DMS53 treated with DMSO at 0.1 percent for 48 hours (cell line): ENCODE measurements at regions not wholly inside any gene's neighbourhood (a gene's known extent, or its start where the extent isn't known, plus 50 kb on each side); places are given as distances from the start of the nearest gene placed in this dataset.

Experiments used
- DNase-seq: peaks from one replicate; lab custom pipeline; 2025; ENCODE audit not compliant: unreplicated experiment; lab: John Stamatoyannopoulos, UW

- no peak for DNase-seq
These were observed 159.1 kb upstream of the SLITRK3 start for GRCh38 chr3:165355316-165355715.

- DNase-seq: no peak
These were observed 151.3 kb upstream of the SLITRK3 start for GRCh38 chr3:165347526-165347925.

DNA sequence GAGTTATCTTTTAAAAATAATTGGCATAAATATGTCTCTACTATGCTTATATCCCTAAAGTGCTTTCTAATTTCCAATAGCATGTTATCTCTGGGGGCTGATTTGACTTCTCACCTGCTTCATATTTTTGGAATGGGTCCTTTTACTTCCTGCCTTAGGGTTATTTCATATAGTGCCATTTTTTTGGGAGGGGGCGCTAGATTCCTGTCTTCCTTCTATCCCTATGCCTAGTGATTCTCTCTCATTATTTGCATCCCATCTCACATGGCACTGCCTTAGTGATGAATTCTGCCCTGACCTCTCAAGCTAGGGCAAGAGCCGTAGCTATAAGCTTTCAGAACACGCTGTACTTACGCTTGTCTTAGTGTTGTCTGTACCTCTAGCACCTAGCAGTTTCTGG lies 150.3 kb upstream of the SLITRK3 start:
- no peak for DNase-seq

DNA sequence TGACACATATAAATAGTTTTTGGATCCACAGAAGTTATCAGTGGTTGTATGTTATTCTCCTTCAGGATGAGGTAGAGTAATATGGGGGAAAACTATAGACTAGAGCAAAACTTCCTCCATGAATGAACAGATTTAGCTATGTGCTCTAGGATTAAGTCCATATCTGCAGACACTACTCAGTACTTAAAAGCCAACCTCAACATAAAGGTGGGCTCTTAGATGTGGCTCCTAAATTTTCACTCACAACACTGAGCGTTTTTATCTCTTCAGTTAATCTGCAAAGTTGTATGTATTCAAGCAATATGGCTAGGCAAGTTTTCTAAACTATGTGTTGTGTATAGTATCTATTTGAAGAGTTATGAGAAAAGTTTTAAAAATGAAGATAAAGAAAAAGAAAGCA lies 147.0 kb upstream of the SLITRK3 start:
- no peak for DNase-seq

GRCh38 chr3:165339753-165340152 lies 143.6 kb upstream of the SLITRK3 start:
- DNase-seq: no peak

DNA sequence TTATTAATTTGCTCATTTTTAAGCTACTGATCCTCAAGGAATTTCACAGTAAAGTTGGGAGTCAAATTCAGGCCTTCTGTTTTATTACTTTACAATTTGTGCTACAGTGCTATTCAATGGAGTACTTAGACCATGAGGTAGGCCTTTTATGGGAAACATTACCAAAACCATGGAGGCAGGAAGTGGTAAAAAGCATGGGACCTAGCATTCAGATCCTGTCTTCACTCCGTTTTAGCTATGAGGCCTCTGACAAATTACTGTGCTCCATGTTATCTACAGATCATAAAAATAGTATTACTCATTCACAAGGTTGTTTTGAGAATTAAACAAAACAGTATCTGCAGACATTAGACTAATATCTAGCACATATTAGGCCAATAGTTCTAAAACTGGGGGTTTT lies 140.6 kb upstream of the SLITRK3 start:
- no peak for DNase-seq
